ENCODE measurements at regions not wholly inside any gene's neighbourhood (a gene's known extent, or its start where the extent isn't known, plus 50 kb on each side); places are given as distances from the start of the nearest gene placed in this dataset.

- DNase-seq (ENCODE audit: low read depth in 3 of 3) = no peak
Measured at GRCh38 chr17:77570565-77570898, 388.0 kb upstream of the TNRC6C start.

DNA sequence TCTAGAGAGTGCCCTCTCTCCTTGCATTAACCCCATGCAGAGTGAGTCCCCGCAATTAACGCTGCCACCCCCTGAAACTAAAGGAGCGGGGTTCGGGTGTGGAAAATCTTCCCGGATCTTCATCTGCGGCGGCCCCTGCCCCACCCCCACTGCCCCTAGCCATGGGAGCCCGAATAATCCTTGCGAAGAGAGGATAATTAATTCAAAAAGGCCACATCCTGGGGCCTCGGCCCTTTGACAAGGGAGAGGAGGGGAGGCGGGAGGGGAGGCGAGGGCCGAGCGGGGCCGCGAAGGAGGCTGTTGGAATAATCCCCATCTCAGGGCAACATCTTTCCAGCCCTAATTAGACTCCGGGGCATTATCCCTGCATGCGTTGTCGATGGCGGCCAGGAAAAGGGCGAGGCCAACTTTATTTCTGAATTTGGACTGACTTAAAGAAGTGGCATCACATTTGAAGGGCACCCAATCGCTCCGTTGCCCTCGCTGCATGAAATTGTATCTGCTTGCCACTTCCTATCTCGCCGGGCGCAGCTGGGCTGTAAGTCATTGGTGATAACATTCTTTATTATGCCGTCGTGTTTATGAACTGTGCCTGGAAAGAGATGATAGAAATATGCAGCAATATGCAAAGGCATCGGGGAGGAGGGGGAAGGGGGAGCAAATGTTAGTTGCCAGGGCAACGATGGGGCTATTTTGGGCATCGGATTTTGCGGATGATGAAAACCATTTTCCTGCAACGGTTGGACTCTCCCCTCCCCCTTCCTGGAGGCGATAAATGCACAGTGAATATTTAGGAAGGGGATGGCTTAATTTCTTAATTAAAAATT, 387.1 kb upstream of the TNRC6C start:
- DNase-seq (ENCODE audit: low read depth in 3 of 3) = no peak

- DNase-seq (ENCODE audit: low read depth in 3 of 3) = no peak
Measured at GRCh38 chr17:77572065-77572601, 386.4 kb upstream of the TNRC6C start.

- no peak for DNase-seq (ENCODE audit: low read depth in 3 of 3)
Measured at GRCh38 chr17:77572851-77573250, 385.7 kb upstream of the TNRC6C start.

- no peak for DNase-seq (ENCODE audit: low read depth in 3 of 3)
Measured at GRCh38 chr17:77577491-77577890, 381.0 kb upstream of the TNRC6C start.

DNA sequence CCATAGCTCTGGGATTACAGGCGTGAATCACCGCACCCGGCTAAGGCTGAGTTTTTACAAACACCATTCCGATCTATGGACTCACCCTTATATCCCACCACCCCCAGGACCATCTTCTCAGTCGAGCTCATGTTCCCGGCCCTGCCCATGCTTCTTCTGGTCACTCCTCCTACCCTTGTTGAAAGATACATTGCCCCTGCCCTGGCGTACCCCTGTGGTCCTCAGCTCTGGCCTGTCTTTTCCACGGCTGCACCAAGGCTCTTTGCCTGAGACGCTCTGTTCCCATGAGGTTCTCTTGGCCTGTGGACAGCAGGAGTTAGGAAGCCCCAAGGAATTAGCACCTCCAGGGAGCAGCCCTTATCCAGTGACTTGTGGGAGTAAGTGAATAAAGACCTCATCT, 379.4 kb upstream of the TNRC6C start:
- DNase-seq (ENCODE audit: low read depth in 3 of 3) = no peak

DNA sequence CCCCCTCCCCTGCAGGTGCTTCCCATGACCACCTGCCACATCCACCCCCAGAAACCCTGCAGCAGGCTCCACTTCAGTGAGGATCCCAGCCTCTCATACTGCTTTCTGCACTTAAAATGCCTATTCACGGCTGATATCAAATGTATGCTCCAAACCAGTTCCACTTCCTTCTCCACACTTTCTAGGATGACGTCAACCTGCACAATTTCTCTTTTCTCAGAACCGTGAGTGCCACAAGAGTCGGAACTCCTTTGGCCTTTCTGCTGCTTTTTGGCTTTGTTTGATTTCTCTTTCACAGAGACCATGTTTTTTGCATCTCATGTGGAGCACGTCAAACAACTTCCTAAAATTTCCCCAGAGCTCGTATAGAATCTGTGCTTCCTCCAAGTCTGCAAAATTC, 378.8 kb upstream of the TNRC6C start:
- no peak for DNase-seq (ENCODE audit: low read depth in 3 of 3)

GRCh38 chr17:77580531-77581270, 377.8 kb upstream of the TNRC6C start:
- DNase-seq (ENCODE audit: low read depth in 3 of 3) = no peak

DNA sequence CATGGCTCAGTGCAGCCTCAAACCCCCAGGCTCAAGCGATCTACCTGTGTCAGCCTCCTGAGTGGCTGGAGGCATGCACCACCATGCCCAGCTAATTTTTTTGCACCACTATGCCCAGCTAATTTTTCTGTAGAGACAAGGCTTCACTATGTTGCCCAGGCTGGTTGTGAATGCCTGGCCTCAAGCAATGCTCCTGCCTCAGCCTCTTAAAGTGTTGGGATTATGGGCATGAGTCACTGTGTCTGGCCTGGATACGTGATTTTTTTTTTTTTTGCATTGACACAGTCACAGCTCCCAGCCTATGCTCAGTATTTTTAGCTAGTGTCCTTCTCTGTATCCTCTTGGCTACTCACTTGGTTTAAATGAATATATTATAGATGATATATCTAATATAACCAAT, 377.0 kb upstream of the TNRC6C start:
- no peak for DNase-seq (ENCODE audit: low read depth in 3 of 3)

- DNase-seq (ENCODE audit: low read depth in 3 of 3) = no peak
Measured at GRCh38 chr17:77585142-77585860, 373.2 kb upstream of the TNRC6C start.

DNA sequence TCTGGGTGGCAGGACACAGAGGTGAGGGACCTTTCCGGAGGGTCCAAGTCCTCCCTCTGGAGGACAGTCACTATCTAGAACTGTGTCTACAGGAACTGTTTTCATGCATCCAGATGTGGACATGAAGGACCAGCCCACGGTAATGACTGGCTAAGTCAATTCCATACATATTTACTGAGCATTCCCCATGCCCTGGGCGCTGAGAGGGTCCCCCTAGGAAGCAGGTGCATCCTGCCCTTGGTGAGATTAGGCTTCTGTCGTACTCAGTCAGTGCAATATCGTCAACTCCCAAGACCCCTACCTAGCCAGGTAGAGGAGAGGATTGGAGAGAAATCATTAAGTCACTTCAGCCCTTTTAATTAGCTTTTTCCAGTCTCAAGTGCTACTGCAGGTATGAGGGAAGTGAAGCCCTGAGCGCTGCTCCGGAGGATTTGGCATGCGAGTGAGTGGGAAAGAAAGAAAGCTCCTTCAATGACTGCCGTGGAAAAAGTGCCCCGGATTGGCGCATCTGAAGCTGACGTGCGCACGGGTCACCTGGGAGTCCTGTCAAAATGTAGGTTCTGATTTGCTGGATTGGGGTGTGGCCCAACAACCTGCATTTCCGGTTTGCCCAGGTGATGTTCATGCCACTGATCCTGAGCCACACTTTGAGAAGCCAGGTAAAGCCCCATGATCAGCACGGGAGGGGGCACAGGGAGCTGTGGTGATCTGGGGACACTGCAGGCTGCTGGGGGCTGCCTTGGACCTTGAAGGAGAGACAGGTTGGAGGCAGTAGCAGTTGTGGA, 367.4 kb upstream of the TNRC6C start:
- DNase-seq (ENCODE audit: low read depth in 3 of 3) = no peak

DNA sequence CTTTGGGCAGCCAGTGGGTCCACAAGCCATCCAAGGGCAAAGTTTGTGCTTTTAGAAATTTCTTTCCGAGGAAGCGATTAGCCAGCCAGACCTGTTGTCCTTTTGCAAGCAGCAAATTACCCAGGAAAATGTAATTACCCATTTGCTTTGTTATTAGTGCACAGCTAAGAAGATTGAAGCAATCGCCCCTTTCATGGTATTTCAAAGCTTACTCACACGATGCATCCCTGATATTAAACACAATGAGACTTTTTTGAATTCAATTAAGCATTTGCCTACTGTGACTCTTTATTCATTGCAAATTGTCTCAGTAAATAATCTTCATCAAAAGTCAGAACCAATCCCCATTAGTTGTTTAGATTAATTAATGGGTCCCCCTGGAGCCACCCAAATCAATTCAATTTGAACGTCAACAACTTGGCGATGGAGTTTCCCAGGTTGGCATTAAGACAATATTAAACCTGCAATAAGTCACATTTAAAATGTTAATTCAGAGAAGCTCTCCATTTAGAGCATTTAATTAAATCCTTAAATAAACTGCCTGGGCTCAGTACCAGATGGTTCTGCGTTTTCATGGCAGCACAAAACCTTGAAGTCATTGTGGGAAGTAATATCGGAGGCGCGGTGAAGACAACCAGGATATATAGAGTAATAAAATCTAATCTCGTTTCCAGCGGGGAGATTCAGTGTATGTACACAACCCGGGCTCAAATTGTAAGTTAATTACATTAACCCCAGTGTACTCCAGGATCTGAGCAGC, 366.2 kb upstream of the TNRC6C start:
- no peak for DNase-seq (ENCODE audit: low read depth in 3 of 3)

DNA sequence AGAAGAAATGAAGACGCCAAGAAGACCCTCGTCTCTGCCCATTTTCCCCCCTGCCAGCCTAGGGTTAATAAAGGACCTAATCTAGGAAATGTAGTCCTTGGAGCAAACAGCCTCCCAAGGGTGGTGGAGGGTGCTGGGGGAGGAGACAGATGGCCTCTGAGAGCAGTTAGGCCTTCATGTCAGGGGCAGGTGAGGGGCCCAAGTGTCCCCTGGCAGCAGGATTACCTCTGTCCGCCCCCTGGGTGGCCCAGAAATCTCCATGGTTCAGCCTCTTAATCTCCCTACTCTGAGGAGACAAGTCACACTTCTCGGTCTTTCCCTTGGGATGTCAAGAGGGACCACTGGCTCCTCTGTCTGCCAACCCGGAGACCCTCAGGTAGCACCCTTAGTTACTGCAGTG, 365.4 kb upstream of the TNRC6C start:
- no peak for DNase-seq (ENCODE audit: low read depth in 3 of 3)

DNA sequence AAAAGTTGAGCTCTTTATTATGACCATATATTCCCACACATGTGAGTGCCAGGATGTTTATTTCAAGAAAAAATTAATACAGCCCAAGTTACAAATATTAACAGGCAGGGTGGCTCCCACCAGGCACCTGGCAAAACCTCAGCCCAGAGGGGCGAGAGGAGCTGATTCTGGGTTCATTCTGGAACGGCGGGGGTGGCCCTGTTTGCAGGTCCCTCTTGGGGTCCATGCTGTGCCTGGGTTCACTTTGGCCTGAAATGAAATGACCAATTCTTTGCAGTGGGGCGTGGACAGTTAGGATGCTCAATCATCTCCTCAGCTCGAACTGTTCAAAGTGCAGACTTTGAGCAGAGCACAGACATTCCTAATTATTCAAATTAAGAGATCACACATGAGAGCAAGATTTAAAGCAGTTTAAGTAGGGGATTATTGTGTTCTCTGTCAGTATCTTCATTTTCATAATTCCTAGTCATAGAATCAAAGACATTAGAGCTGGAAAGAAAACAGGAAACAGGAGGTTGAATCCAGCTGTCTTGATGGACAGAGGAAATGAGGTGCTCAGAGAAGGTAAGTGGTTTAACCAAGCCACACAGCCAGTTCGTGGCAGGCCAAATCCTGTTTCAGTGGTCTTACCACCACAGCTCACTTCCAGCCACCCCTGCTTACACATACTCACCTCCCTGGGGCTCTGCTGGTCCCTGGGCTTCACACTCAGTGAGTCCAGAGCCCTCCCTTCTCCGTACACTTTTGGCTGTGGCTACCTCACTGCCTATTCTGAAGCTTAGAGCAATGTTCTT, 363.9 kb upstream of the TNRC6C start:
- no peak for DNase-seq (ENCODE audit: low read depth in 3 of 3)

DNA sequence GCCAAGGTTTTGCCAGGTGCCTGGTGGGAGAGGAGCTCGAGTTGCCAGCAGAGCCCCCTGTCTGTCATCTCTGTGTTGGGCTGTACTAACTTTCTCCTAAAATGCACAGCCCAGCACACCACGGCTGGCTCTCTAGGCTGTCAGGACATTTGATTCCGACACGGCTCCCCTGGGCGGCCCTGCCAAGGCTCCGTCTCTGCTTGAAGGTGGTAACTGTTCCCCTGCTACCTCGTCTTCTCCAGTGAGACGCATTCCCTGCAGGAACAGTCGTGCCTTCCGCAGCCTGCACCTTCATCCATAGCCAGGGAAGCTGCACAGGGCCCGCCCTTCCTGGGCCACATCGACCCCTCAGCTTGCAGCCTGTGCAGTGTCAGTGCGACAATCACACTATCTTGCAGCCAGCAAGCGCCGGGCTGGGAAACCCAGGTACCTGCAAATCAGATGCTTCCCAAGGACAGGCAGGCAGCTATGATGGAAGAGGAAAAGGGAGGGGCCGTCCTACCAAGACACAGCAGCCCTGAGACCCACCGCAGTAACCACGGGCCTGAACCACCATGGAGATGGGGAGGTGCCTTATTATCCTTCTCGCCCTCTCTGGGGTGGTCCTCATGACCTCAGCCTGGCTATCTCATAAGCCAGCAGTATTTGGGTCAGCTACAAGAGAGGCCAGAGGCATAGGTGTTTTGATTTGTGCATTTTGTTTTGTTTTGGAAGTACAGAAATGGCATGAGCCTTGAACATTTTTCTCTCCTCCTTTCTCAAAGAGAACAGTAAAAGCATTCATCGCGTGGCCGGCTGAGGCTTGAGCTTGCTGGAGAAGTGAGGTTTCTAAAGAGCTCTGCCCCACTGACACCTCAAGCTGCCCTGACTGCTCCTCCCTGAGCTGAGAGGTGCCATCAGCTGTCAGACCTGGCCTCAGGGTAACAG, 361.7 kb upstream of the TNRC6C start:
- DNase-seq (ENCODE audit: low read depth in 3 of 3) = no peak

- no peak for DNase-seq (ENCODE audit: low read depth in 3 of 3)
Measured at GRCh38 chr17:77597418-77598240, 360.9 kb upstream of the TNRC6C start.

GRCh38 chr17:77598241-77598620, 360.3 kb upstream of the TNRC6C start:
- DNase-seq (ENCODE audit: low read depth in 3 of 3) = no peak

DNA sequence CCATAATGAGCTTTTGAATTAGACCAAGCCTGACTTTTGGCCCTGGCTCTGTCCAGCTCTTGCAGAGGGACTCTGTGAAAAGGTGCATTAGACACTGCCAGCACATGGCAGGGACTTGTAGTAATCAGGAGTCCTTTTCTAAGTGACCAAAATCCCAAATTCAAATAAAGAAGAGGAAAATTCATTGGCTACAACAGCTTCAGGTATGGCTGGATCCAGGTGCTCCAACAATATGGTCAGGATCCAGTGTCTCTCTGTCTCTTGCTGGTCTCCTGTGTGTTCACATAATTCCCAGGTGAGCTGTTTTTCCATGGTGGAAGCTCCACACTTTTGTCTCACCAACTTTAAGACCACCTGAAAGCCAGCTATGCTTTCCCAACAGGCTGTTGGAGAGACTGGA, 358.8 kb upstream of the TNRC6C start:
- no peak for DNase-seq (ENCODE audit: low read depth in 3 of 3)
